Transverse colon (tissue), 4 donors: ENCODE measurements at regions not wholly inside any gene's neighbourhood (a gene's known extent, or its start where the extent isn't known, plus 50 kb on each side); places are given as distances from the start of the nearest gene placed in this dataset.

Experiments used
- EP300 ChIP-seq: sonication (generic); formaldehyde crosslinking; IDR thresholded peaks from one replicate; pipeline ENCODE4 v1.6.1; 2017; ENCODE audit warnings: antibody characterized with exemption, low read depth
- POLR2A ChIP-seq: fragments of 450-650 bp; IDR thresholded peaks from one replicate; pipeline ENCODE4 v1.6.1; 2016; ENCODE audit warnings: antibody characterized with exemption, mild to moderate bottlenecking, moderate library complexity
- POLR2AphosphoS5 ChIP-seq, 3 donors: sonication (generic); formaldehyde crosslinking; IDR thresholded peaks; one replicate each; pipeline ENCODE4 v1.6.1; 2016; ENCODE audit warnings: antibody characterized with exemption in 3 of 3
- TF ChIP-seq, protein P1 (sequence below), 5 experiments: fragments of 200-600 bp in 3 of 5; fragments of 450-650 bp in 2 of 5; sonication (generic) in 3 of 5; IDR thresholded peaks; 1 replicate in 2 of 5; 2 replicates in 3 of 5; pipeline ENCODE4 v1.5.1; 2016 to 2017; ENCODE audit warnings: antibody characterized with exemption in 5 of 5, inconsistent platforms in 3 of 5, mild to moderate bottlenecking in 2 of 5, moderate library complexity in 1 of 5

DNA sequence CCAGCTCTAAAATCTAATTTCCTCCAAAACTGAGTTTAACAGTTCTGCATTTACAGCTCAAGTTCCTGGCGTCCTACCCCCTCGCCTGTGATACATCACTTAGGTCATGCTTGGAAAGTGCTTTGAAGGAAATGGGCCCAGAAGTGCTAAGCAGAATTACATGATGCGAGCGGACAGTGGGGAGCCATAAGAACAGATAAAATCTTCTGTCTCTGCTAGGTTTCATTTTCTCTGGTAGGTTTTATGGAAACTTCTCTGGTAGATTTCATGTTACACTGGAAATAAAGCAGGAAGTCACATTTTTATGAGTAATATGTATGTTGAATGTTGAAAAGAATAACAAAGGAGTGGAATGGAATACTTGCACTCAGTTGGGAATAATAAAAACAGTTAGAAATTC lies 138.3 kb downstream of the ZDHHC21 start:
- TF ChIP-seq, protein P1, sequence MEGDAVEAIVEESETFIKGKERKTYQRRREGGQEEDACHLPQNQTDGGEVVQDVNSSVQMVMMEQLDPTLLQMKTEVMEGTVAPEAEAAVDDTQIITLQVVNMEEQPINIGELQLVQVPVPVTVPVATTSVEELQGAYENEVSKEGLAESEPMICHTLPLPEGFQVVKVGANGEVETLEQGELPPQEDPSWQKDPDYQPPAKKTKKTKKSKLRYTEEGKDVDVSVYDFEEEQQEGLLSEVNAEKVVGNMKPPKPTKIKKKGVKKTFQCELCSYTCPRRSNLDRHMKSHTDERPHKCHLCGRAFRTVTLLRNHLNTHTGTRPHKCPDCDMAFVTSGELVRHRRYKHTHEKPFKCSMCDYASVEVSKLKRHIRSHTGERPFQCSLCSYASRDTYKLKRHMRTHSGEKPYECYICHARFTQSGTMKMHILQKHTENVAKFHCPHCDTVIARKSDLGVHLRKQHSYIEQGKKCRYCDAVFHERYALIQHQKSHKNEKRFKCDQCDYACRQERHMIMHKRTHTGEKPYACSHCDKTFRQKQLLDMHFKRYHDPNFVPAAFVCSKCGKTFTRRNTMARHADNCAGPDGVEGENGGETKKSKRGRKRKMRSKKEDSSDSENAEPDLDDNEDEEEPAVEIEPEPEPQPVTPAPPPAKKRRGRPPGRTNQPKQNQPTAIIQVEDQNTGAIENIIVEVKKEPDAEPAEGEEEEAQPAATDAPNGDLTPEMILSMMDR (IDR thresholded peaks at IDR 0.05) = no peak
- TF ChIP-seq POLR2A (no peak), EP300 (no peak), POLR2AphosphoS5 (IDR thresholded peaks at IDR 0.05) (no peak)
